GM12891 (cell line): ENCODE measurements at regions not wholly inside any gene's neighbourhood (a gene's known extent, or its start where the extent isn't known, plus 50 kb on each side); places are given as distances from the start of the nearest gene placed in this dataset.

ENCODE experiments used
- PAX5 ChIP-seq: IDR thresholded peaks from 2 replicates; pipeline ENCODE4 v1.6.1; 2011; ENCODE audit warnings: low read length, moderate library complexity, mild to moderate bottlenecking; ENCODE audit not compliant: insufficient read depth, severe bottlenecking
- POLR2A ChIP-seq: IDR thresholded peaks from 2 replicates; pipeline ENCODE4 v1.6.1; 2011; ENCODE audit warnings: low read depth, low read length, control low read depth
- POLR2AphosphoS5 ChIP-seq: IDR thresholded peaks from 2 replicates; pipeline ENCODE4 v1.6.1; 2011; ENCODE audit warnings: low read depth, low read length, control low read depth
- SPI1 ChIP-seq: IDR thresholded peaks from 2 replicates; pipeline ENCODE4 v1.6.1; 2011; ENCODE audit warnings: low read depth, low read length, control low read depth
- TAF1 ChIP-seq: IDR thresholded peaks from 2 replicates; pipeline ENCODE4 v1.6.1; 2011; ENCODE audit warnings: low read depth, low read length, control low read depth

DNA sequence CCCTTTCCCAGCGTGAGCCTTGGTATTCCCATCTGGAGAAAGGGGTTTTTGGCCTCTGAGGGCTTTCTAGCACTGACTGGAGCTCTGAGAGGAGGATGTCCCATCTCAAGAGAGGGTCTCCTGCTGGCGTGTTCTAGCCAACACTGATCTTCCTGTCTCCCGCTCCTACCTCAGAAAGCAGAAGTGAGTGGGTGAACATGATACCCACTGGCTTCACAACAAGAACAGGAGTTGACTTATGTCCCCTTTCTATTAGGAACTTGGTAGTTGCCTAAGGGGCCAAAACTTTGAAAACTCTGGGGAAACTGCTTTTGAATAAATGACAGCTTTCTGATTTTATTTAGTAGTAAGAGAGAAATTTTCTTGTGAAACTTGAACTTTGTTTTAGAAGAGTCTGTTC lies 113.1 kb upstream of the ADCY1 start:
- TF ChIP-seq POLR2A (no peak), TAF1 (no peak), POLR2AphosphoS5 (no peak), PAX5 (no peak), SPI1 (peak; percentile 66)
